Mesendoderm (in vitro differentiated cells): ENCODE measurements at regions not wholly inside any gene's neighbourhood (a gene's known extent, or its start where the extent isn't known, plus 50 kb on each side); places are given as distances from the start of the nearest gene placed in this dataset.

Experiments used
- DNase-seq: peaks from one replicate; pipeline ENCODE4 v3.0.0; 2013
- H2AK5ac ChIP-seq: 2 replicates; pipeline ENCODE4 v1.6.1; 2013; ENCODE audit warnings: low read length, inconsistent platforms
- H2BK120ac ChIP-seq: 2 replicates; pipeline ENCODE4 v1.6.1; 2013; ENCODE audit warnings: low read depth, mild to moderate bottlenecking, low read length, moderate library complexity, mixed read lengths
- H2BK15ac ChIP-seq: replicated peaks from 2 replicates; pipeline ENCODE4 v1.6.1; 2013; ENCODE audit warnings: low read depth, mild to moderate bottlenecking, moderate library complexity
- H2BK5ac ChIP-seq: 2 replicates; pipeline ENCODE4 v1.6.1; 2013; ENCODE audit warnings: low read length, inconsistent platforms
- H3K18ac ChIP-seq: 2 replicates; pipeline ENCODE4 v1.6.1; 2013; ENCODE audit warnings: mild to moderate bottlenecking, low read length, mixed read lengths
- H3K23ac ChIP-seq: one replicate; pipeline ENCODE4 v1.6.1; 2013; ENCODE audit warnings: low read length
- H3K27ac ChIP-seq: 2 replicates; pipeline ENCODE4 v1.5.1; 2013; ENCODE audit warnings: low read depth, mild to moderate bottlenecking, inconsistent platforms, low read length, moderate library complexity
- H3K27me3 ChIP-seq: 2 replicates; pipeline ENCODE4 v1.6.1; 2013; ENCODE audit warnings: low read length, control low read depth, mild to moderate bottlenecking, inconsistent platforms; ENCODE audit not compliant: insufficient read depth, poor library complexity
- H3K36me3 ChIP-seq: 2 replicates; pipeline ENCODE4 v1.6.1; 2013; ENCODE audit warnings: low read length, inconsistent platforms; ENCODE audit not compliant: control insufficient read depth, insufficient read depth
- H3K4ac ChIP-seq: one replicate; pipeline ENCODE4 v1.6.1; 2013; ENCODE audit warnings: low read depth, mild to moderate bottlenecking, low read length, moderate library complexity
- H3K4me1 ChIP-seq: 2 replicates; pipeline ENCODE4 v1.6.1; 2013; ENCODE audit warnings: low read depth, low read length, inconsistent platforms; ENCODE audit not compliant: control insufficient read depth
- H3K4me2 ChIP-seq: 2 replicates; pipeline ENCODE4 v1.6.1; 2013; ENCODE audit warnings: low read length
- H3K4me3 ChIP-seq: 2 replicates; pipeline ENCODE4 v1.5.1; 2013; ENCODE audit warnings: mild to moderate bottlenecking, low read length
- H3K56ac ChIP-seq: one replicate; pipeline ENCODE4 v1.6.1; 2013; ENCODE audit warnings: low read length
- H3K79me1 ChIP-seq: 2 replicates; pipeline ENCODE4 v1.6.1; 2013; ENCODE audit warnings: low read length, inconsistent platforms
- H3K79me2 ChIP-seq: 2 replicates; pipeline ENCODE4 v1.6.1; 2013; ENCODE audit warnings: mild to moderate bottlenecking, low read length; ENCODE audit not compliant: control insufficient read depth, insufficient read depth
- H3K9ac ChIP-seq: 2 replicates; pipeline ENCODE4 v1.6.1; 2013; ENCODE audit warnings: low read length, inconsistent platforms
- H4K5ac ChIP-seq: one replicate; pipeline ENCODE4 v1.6.1; 2013; ENCODE audit warnings: low read length
- H4K8ac ChIP-seq: one replicate; pipeline ENCODE4 v1.6.1; 2013; ENCODE audit warnings: low read depth, mild to moderate bottlenecking, control low read depth, low read length, moderate library complexity
- WGBS: extraction: QIAGEN DNeasy Blood & Tissue Kit; methylation state at CpG from one replicate; pipeline ENCODE4 v1.1.7; 2013; ENCODE audit warnings: low lambda C conversion rate, missing lambda C conversion rate; ENCODE audit not compliant: insufficient coverage; ENCODE audit errors: extremely low coverage; 5-methylcytosine and 5-hydroxymethylcytosine counted together

DNA sequence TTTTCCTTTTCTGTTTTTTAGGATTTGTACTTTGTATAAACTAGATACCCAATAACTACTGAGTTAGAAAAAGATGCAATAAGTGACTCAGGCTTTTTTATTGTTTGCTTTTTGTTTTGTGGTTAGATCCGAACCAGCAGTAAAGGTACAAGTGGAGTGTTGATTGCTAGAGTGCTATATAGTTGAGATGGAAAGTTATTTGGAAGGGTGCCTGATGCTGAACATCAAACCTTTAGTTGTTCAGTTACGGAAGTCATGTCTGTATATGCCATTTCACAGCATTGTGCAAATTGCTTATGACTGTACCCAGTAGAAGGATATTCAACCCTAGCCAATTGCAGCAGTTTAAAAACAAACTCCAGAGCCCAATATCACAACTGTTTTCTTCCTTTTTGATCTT, 285.1 kb downstream of the MAT2B start:
- Histone ChIP-seq H2BK15ac (no peak overlapping the region), H3K79me2 (no peaks in the 10 kb centered on the region)
- WGBS: no CpG with 5 or more reads among the region's 2 CpGs

DNA sequence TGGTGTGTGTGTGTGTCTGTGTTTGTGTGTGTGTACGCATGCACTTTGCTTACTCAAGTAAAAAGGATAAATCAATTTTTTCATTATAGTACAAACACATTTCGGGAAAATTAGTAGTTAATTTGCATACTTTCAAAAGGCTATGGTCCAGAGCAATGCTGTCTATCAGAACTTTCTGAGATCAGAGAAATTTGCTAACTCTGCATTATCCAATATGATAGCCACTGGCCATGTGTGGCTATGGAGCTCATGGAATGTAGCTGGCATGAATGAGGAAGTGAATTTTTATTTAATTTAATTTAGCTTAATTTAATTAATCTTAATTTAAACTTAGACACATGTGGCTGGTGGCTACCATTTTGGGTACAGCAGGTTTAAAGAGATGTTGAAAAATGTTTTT, 289.6 kb downstream of the MAT2B start:
- H2AK5ac ChIP-seq: no peak overlapping the region
- H4K5ac ChIP-seq: no peak overlapping the region
- H3K79me1 ChIP-seq: no peaks in the 10 kb centered on the region
- no peaks in the 10 kb centered on the region for H3K4me1 ChIP-seq
- no peak overlapping the region for H3K56ac ChIP-seq
- H2BK5ac ChIP-seq: no peak overlapping the region
- H3K4me2 ChIP-seq: no peak overlapping the region
- no peak overlapping the region for H4K8ac ChIP-seq
- no peak overlapping the region for H3K27ac ChIP-seq
- no peaks in the 10 kb centered on the region for H3K36me3 ChIP-seq
- no CpG with 5 or more reads among the region's 2 CpGs for WGBS
- no peak overlapping the region for H3K4ac ChIP-seq
- H3K79me2 ChIP-seq: no peaks in the 10 kb centered on the region
- no peak overlapping the region for H3K4me3 ChIP-seq
- H3K18ac ChIP-seq: no peak overlapping the region
- no peaks in the 10 kb centered on the region for H3K27me3 ChIP-seq
- H3K9ac ChIP-seq: no peak overlapping the region
- no peak overlapping the region for H2BK15ac ChIP-seq
- no peak for DNase-seq
- H2BK120ac ChIP-seq: no peak overlapping the region
- no peak overlapping the region for H3K23ac ChIP-seq

More for the DNA sequence above, 285.1 kb downstream of the MAT2B start:
- Histone ChIP-seq H3K18ac (no peak overlapping the region), H3K4ac (no peak overlapping the region), H3K56ac (no peak overlapping the region), H4K8ac (no peak overlapping the region), H2BK120ac (no peak overlapping the region), H4K5ac (no peak overlapping the region), H3K27me3 (no peaks in the 10 kb centered on the region), H3K4me3 (no peak overlapping the region), H3K23ac (no peak overlapping the region), H3K79me1 (no peaks in the 10 kb centered on the region), H2AK5ac (no peak overlapping the region), H3K4me1 (no peaks in the 10 kb centered on the region), H3K36me3 (no peaks in the 10 kb centered on the region), H3K27ac (no peak overlapping the region), H3K4me2 (no peak overlapping the region), H3K9ac (no peak overlapping the region), H2BK5ac (no peak overlapping the region)
- DNase-seq: no peak

DNA sequence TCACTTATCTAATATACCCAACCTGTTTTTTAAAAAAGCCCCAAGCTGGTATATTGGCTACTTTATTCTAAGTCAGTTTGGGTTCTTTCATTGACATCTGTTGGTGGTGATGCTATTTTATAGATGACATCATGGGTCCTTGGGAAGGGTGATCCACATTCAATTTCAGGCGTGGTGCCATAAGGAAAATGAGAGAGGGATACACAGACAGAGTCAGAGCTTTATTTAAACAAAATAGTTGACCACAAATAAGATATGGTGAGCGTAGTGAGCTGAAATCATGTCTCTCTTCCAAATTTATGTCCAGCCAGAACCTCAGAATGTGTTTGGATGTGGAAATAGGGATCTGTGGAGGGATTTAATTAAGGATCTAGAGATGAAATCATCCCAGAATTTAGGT, 302.4 kb downstream of the MAT2B start:
- DNase-seq: no peak
- no peak overlapping the region for H2AK5ac ChIP-seq
- no CpG with 5 or more reads among the region's 2 CpGs for WGBS

DNA sequence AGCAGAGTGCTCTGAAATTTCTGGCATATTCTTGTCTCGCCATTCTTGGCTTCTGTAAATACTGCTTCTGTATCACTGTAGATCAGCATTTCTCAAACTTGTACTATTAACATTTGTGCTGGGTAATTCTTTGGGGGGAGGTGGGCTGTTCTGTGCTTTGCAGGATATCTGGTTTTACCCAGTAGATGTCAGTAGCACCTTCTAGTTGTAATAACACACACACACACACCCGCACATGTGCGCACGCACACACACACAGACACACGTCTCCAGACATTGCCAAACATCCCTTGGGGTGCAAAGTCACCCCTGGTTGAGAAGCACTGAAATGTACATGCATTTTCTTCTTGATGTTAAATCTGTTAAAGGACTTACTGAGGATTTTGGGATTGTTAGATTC, 304.1 kb downstream of the MAT2B start:
- no peaks in the 10 kb centered on the region for H3K27me3 ChIP-seq
- no peak overlapping the region for H3K18ac ChIP-seq
- H3K56ac ChIP-seq: no peak overlapping the region
- H3K4me2 ChIP-seq: no peak overlapping the region
- no peak overlapping the region for H2AK5ac ChIP-seq
- H3K9ac ChIP-seq: no peak overlapping the region
- no peaks in the 10 kb centered on the region for H3K4me1 ChIP-seq
- no peak overlapping the region for H4K8ac ChIP-seq
- no peak overlapping the region for H2BK5ac ChIP-seq
- no peak for DNase-seq
- no peak overlapping the region for H2BK15ac ChIP-seq
- no peak overlapping the region for H2BK120ac ChIP-seq
- H3K4me3 ChIP-seq: no peak overlapping the region
- WGBS: no CpG with 5 or more reads among the region's 5 CpGs
- H4K5ac ChIP-seq: no peak overlapping the region
- H3K79me2 ChIP-seq: no peaks in the 10 kb centered on the region
- no peaks in the 10 kb centered on the region for H3K36me3 ChIP-seq
- no peak overlapping the region for H3K4ac ChIP-seq
- no peaks in the 10 kb centered on the region for H3K79me1 ChIP-seq
- H3K23ac ChIP-seq: no peak overlapping the region
- H3K27ac ChIP-seq: no peak overlapping the region

More for the DNA sequence above, 302.4 kb downstream of the MAT2B start:
- no peaks in the 10 kb centered on the region for H3K27me3 ChIP-seq
- no peak overlapping the region for H3K27ac ChIP-seq
- no peak overlapping the region for H3K4me3 ChIP-seq
- no peak overlapping the region for H3K56ac ChIP-seq
- no peaks in the 10 kb centered on the region for H3K79me1 ChIP-seq
- no peak overlapping the region for H3K23ac ChIP-seq
- no peaks in the 10 kb centered on the region for H3K4me1 ChIP-seq
- no peak overlapping the region for H3K4me2 ChIP-seq
- no peaks in the 10 kb centered on the region for H3K36me3 ChIP-seq
- H3K18ac ChIP-seq: no peak overlapping the region
- no peak overlapping the region for H2BK5ac ChIP-seq
- H4K8ac ChIP-seq: no peak overlapping the region
- no peak overlapping the region for H2BK120ac ChIP-seq
- H3K9ac ChIP-seq: no peak overlapping the region
- no peak overlapping the region for H4K5ac ChIP-seq
- H3K79me2 ChIP-seq: no peaks in the 10 kb centered on the region
- H2BK15ac ChIP-seq: no peak overlapping the region
- H3K4ac ChIP-seq: no peak overlapping the region

DNA sequence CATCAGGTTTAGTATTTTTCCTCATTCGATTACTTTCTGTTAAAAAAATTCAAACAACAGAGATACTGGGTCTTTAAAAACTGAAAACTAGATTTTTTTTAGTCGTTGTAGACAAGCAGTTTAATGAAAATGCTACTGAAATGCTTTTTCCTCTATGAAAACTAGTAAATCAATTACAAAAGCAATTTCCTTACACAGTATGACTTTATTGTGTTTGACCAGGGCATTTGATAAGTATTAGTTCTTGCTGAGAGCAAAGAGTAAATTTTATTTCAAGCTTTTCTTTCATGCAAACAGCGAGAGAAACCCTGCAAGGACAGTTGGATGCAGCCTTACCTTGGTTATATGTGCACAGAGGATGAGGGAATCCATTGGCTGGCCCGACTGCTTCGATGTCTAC, 308.5 kb downstream of the MAT2B start:
- Histone ChIP-seq H4K8ac (no peak overlapping the region), H3K4me1 (no peaks in the 10 kb centered on the region), H3K23ac (no peak overlapping the region), H4K5ac (no peak overlapping the region), H2AK5ac (no peak overlapping the region), H2BK5ac (no peak overlapping the region), H2BK120ac (no peak overlapping the region), H3K27ac (no peak overlapping the region), H3K4ac (no peak overlapping the region), H3K4me2 (no peak overlapping the region), H3K9ac (no peak overlapping the region), H3K56ac (no peak overlapping the region), H3K27me3 (no peaks in the 10 kb centered on the region), H3K18ac (no peak overlapping the region), H3K79me1 (no peaks in the 10 kb centered on the region), H2BK15ac (no peak overlapping the region), H3K79me2 (no peaks in the 10 kb centered on the region), H3K4me3 (no peak overlapping the region), H3K36me3 (no peaks in the 10 kb centered on the region)
- no CpG with 5 or more reads among the region's 5 CpGs for WGBS
- no peak for DNase-seq

DNA sequence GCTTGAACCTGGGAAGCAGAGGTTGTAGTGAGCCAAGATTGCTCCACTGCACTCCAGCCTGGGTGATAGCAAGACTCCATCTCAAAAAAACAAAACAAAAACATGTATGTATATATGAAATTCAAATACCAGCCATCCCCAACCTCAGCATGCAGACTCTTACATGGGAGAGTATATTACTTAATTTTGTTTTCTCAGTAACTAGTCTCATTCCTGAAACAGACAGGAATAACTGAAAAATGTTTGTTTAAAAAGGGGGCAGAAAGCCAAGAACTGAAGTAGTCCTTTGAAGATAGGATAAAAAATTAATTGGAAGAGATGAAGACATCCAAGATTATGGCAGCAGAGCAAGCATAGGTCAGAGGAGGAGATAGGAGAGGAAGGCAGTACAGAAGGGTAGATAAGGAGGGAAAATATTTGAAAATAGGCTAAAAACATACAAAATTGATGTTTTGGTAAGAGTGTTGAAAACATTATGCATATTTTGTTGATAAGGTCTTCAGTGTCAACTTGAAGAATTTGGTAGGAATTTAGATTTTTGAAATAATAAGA, 309.9 kb downstream of the MAT2B start:
- H3K9ac ChIP-seq: no peak overlapping the region
- H3K18ac ChIP-seq: no peak overlapping the region
- no peak overlapping the region for H2BK120ac ChIP-seq
- H3K23ac ChIP-seq: no peak overlapping the region
- DNase-seq: no peak
- no peak overlapping the region for H3K27ac ChIP-seq
- H3K56ac ChIP-seq: no peak overlapping the region
- no peak overlapping the region for H2AK5ac ChIP-seq
- no peak overlapping the region for H3K4me2 ChIP-seq
- H2BK5ac ChIP-seq: no peak overlapping the region
- no peaks in the 10 kb centered on the region for H3K36me3 ChIP-seq
- H4K5ac ChIP-seq: no peak overlapping the region
- no peak overlapping the region for H3K4me3 ChIP-seq
- H4K8ac ChIP-seq: no peak overlapping the region
- H3K4ac ChIP-seq: no peak overlapping the region
- no peaks in the 10 kb centered on the region for H3K79me1 ChIP-seq
- no peak overlapping the region for H2BK15ac ChIP-seq
- no peaks in the 10 kb centered on the region for H3K4me1 ChIP-seq
- H3K27me3 ChIP-seq: no peaks in the 10 kb centered on the region
- no peaks in the 10 kb centered on the region for H3K79me2 ChIP-seq
